ENCODE measurements at regions not wholly inside any gene's neighbourhood (a gene's known extent, or its start where the extent isn't known, plus 50 kb on each side); places are given as distances from the start of the nearest gene placed in this dataset.
"Not testable (repeated sequence)": the region's sequence is repeated elsewhere in the genome, so short reads cannot be mapped to it uniquely, and the experiment has no call there.

GRCh38 chr11:45388472-45388871, 102.3 kb upstream of the SYT13 start:
- in situ Hi-C loops (cut with MboI) = no loop called here
- WGBS, 2 experiments (ENCODE audit: low coverage in 1 of 2, low lambda C conversion rate in 2 of 2, missing lambda C conversion rate in 2 of 2) = 17 to 33% methylated on average over 1 of the region's 1 CpG

GRCh38 chr11:45387885-45388284, 101.7 kb upstream of the SYT13 start:
- H4K20me1 ChIP-seq (ENCODE audit: insufficient read depth); H3K4me2 ChIP-seq (ENCODE audit: unreplicated experiment); H3K9ac ChIP-seq; H3K79me2 ChIP-seq (ENCODE audit: insufficient read depth); H3F3A ChIP-seq (ENCODE audit: insufficient read depth); H3K27ac ChIP-seq; H3K36me3 ChIP-seq (ENCODE audit: low read depth); DNase-seq; H3K9me3 ChIP-seq (ENCODE audit: low read depth); H3K4me1 ChIP-seq (ENCODE audit: insufficient read depth); in situ Hi-C loops (cut with MboI); H3K4me3 ChIP-seq; H3K9me2 ChIP-seq (ENCODE audit: insufficient read depth); H2AFZ ChIP-seq: not testable (repeated sequence)
- H3K27me3 ChIP-seq (replicated peaks; ENCODE audit: insufficient read depth) = peaks cover 42% of the 10 kb centered on the region
- 26 to 27% methylated on average over 2 of the region's 2 CpGs for WGBS, 2 experiments (ENCODE audit: low coverage in 1 of 2, low lambda C conversion rate in 2 of 2, missing lambda C conversion rate in 2 of 2)

More at GRCh38 chr11:45388472-45388871, 102.3 kb upstream of the SYT13 start:
- no peaks in the 10 kb centered on the region for H3F3A ChIP-seq (ENCODE audit: insufficient read depth)
- no peaks in the 10 kb centered on the region for H3K79me2 ChIP-seq (ENCODE audit: insufficient read depth)
- no peaks in the 10 kb centered on the region for H3K4me1 ChIP-seq (ENCODE audit: insufficient read depth)
- H3K4me3 ChIP-seq = no peak overlapping the region
- no peak overlapping the region for H2AFZ ChIP-seq
- no peak overlapping the region for H3K4me2 ChIP-seq (ENCODE audit: unreplicated experiment)
- no peak overlapping the region for H3K27ac ChIP-seq
- H3K36me3 ChIP-seq (ENCODE audit: low read depth) = no peaks in the 10 kb centered on the region
- no peak overlapping the region for H3K9ac ChIP-seq
- DNase-seq = no peak
- no peaks in the 10 kb centered on the region for H3K9me2 ChIP-seq (ENCODE audit: insufficient read depth)
- no peaks in the 10 kb centered on the region for H3K9me3 ChIP-seq (ENCODE audit: low read depth)
- TF ChIP-seq EZH2phosphoT487 (IDR thresholded peaks at IDR 0.05; ENCODE audit: insufficient read depth, low read depth) (no peak), EZH2 (IDR thresholded peaks at IDR 0.05; ENCODE audit: insufficient read depth, poor library complexity, severe bottlenecking) (no peak)
- no peaks in the 10 kb centered on the region for H4K20me1 ChIP-seq (ENCODE audit: insufficient read depth)
- H3K27me3 ChIP-seq (replicated peaks; ENCODE audit: insufficient read depth) = peaks cover 42% of the 10 kb centered on the region

- no peaks in the 10 kb centered on the region for H3K79me2 ChIP-seq (ENCODE audit: insufficient read depth)
- WGBS, 2 experiments (ENCODE audit: low coverage in 1 of 2, low lambda C conversion rate in 2 of 2, missing lambda C conversion rate in 2 of 2) = 0 to 2% methylated on average over 3 of the region's 3 CpGs
- in situ Hi-C loops (cut with MboI) = no loop called here
- no peaks in the 10 kb centered on the region for H4K20me1 ChIP-seq (ENCODE audit: insufficient read depth)
- no peaks in the 10 kb centered on the region for H3K9me2 ChIP-seq (ENCODE audit: insufficient read depth)
- no peak overlapping the region for H3K4me3 ChIP-seq
- no peak overlapping the region for H3K27ac ChIP-seq
- no peaks in the 10 kb centered on the region for H3F3A ChIP-seq (ENCODE audit: insufficient read depth)
- no peak overlapping the region for H3K9ac ChIP-seq
- DNase-seq = no peak
- no peaks in the 10 kb centered on the region for H3K36me3 ChIP-seq (ENCODE audit: low read depth)
- no peak for TF ChIP-seq EZH2phosphoT487 (IDR thresholded peaks at IDR 0.05; ENCODE audit: insufficient read depth, low read depth)
- no peak for TF ChIP-seq EZH2 (IDR thresholded peaks at IDR 0.05; ENCODE audit: insufficient read depth, poor library complexity, severe bottlenecking)
- H3K4me1 ChIP-seq (ENCODE audit: insufficient read depth) = no peaks in the 10 kb centered on the region; the same call in 1 of the 2 replicates
- H3K9me3 ChIP-seq (ENCODE audit: low read depth) = no peaks in the 10 kb centered on the region
- H3K27me3 ChIP-seq (replicated peaks; ENCODE audit: insufficient read depth) = peaks cover 39% of the 10 kb centered on the region
- H2AFZ ChIP-seq = no peak overlapping the region
- no peak overlapping the region for H3K4me2 ChIP-seq (ENCODE audit: unreplicated experiment)
Measured at GRCh38 chr11:45386972-45387371, 100.8 kb upstream of the SYT13 start.

GRCh38 chr11:45385844-45386243, 99.7 kb upstream of the SYT13 start:
- Histone ChIP-seq H3K9me2 (ENCODE audit: insufficient read depth) (no peaks in the 10 kb centered on the region), H3F3A (ENCODE audit: insufficient read depth) (no peaks in the 10 kb centered on the region), H3K79me2 (ENCODE audit: insufficient read depth) (no peaks in the 10 kb centered on the region), H3K27me3 (replicated peaks; ENCODE audit: insufficient read depth) (peaks cover 38% of the 10 kb centered on the region), H3K9ac (no peak overlapping the region), H3K36me3 (ENCODE audit: low read depth) (no peaks in the 10 kb centered on the region), H3K4me3 (no peak overlapping the region), H2AFZ (no peak overlapping the region), H4K20me1 (ENCODE audit: insufficient read depth) (no peaks in the 10 kb centered on the region), H3K4me2 (ENCODE audit: unreplicated experiment) (no peak overlapping the region), H3K4me1 (ENCODE audit: insufficient read depth) (no peaks in the 10 kb centered on the region; the same call in 1 of the 2 replicates), H3K27ac (no peak overlapping the region), H3K9me3 (ENCODE audit: low read depth) (no peaks in the 10 kb centered on the region)
- TF ChIP-seq EZH2 (IDR thresholded peaks at IDR 0.05; ENCODE audit: insufficient read depth, poor library complexity, severe bottlenecking) (no peak), EZH2phosphoT487 (IDR thresholded peaks at IDR 0.05; ENCODE audit: insufficient read depth, low read depth) (no peak)
- WGBS, 2 experiments (ENCODE audit: low coverage in 1 of 2, low lambda C conversion rate in 2 of 2, missing lambda C conversion rate in 2 of 2) = 40 to 51% methylated on average over 5 of the region's 5 CpGs
- no peak for DNase-seq
- in situ Hi-C loops (cut with MboI) = no loop called here

GRCh38 chr11:45385423-45385822, 99.3 kb upstream of the SYT13 start:
- Histone ChIP-seq H3K4me3 (no peak overlapping the region), H3K9ac (no peak overlapping the region), H3K4me1 (ENCODE audit: insufficient read depth) (no peaks in the 10 kb centered on the region; the same call in 1 of the 2 replicates), H3K9me3 (ENCODE audit: low read depth) (no peaks in the 10 kb centered on the region), H3F3A (ENCODE audit: insufficient read depth) (no peaks in the 10 kb centered on the region), H3K36me3 (ENCODE audit: low read depth) (no peaks in the 10 kb centered on the region), H3K27me3 (replicated peaks; ENCODE audit: insufficient read depth) (peaks cover 34% of the 10 kb centered on the region), H3K79me2 (ENCODE audit: insufficient read depth) (no peaks in the 10 kb centered on the region), H2AFZ (no peak overlapping the region), H4K20me1 (ENCODE audit: insufficient read depth) (no peaks in the 10 kb centered on the region), H3K27ac (no peak overlapping the region), H3K9me2 (ENCODE audit: insufficient read depth) (no peaks in the 10 kb centered on the region), H3K4me2 (ENCODE audit: unreplicated experiment) (no peak overlapping the region)
- TF ChIP-seq EZH2phosphoT487 (IDR thresholded peaks at IDR 0.05; ENCODE audit: insufficient read depth, low read depth) (no peak), EZH2 (IDR thresholded peaks at IDR 0.05; ENCODE audit: insufficient read depth, poor library complexity, severe bottlenecking) (no peak)
- 48 to 51% methylated on average over 9 of the region's 9 CpGs for WGBS, 2 experiments (ENCODE audit: low coverage in 1 of 2, low lambda C conversion rate in 2 of 2, missing lambda C conversion rate in 2 of 2)
- in situ Hi-C loops (cut with MboI) = no loop called here
- no peak for DNase-seq

All from GM23248 (cell line).